NOMO-1 (cell line): ENCODE measurements at regions not wholly inside any gene's neighbourhood (a gene's known extent, or its start where the extent isn't known, plus 50 kb on each side); places are given as distances from the start of the nearest gene placed in this dataset.
"Not testable (repeated sequence)": the region's sequence is repeated elsewhere in the genome, so short reads cannot be mapped to it uniquely, and the experiment has no call there.

ENCODE experiments used
- DNase-seq, 2 experiments: peaks; one replicate each; lab custom pipeline; 2025; ENCODE audit not compliant: unreplicated experiment in 2 of 2; lab: John Stamatoyannopoulos, UW

- no peak for DNase-seq
These were observed 563.9 kb downstream of the TFAP2A start for GRCh38 chr6:9851006-9851405.

GRCh38 chr6:9848094-9848493, 566.8 kb downstream of the TFAP2A start:
- no peak for DNase-seq

- no peak for DNase-seq
These were observed 572.8 kb downstream of the TFAP2A start for GRCh38 chr6:9841886-9842725.

- no peak for DNase-seq
These were observed 580.6 kb downstream of the TFAP2A start for GRCh38 chr6:9834233-9834632.

- no peak for DNase-seq
These were observed 583.1 kb downstream of the TFAP2A start for GRCh38 chr6:9831783-9832182.

- no peak for DNase-seq
These were observed 584.1 kb downstream of the TFAP2A start for GRCh38 chr6:9830808-9831207.

- no peak for DNase-seq
These were observed 589.3 kb downstream of the TFAP2A start for GRCh38 chr6:9825526-9825925.

- DNase-seq = not testable (repeated sequence)
These were observed 604.1 kb downstream of the TFAP2A start for GRCh38 chr6:9810727-9811126.

GRCh38 chr6:9810286-9810685, 604.6 kb downstream of the TFAP2A start:
- no peak for DNase-seq

GRCh38 chr6:9806195-9806594, 608.7 kb downstream of the TFAP2A start:
- DNase-seq = peak; percentile 0 to 18

- no peak for DNase-seq
These were observed 613.6 kb downstream of the TFAP2A start for GRCh38 chr6:9801249-9801754.

GRCh38 chr6:9799582-9799981, 615.3 kb downstream of the TFAP2A start:
- peak; percentile 31 to 87 for DNase-seq

- DNase-seq = no peak
These were observed 618.0 kb downstream of the TFAP2A start for GRCh38 chr6:9796827-9797226.

- DNase-seq = no peak
These were observed 619.0 kb downstream of the TFAP2A start for GRCh38 chr6:9795880-9796279.

GRCh38 chr6:9789201-9789600, 625.7 kb downstream of the TFAP2A start:
- DNase-seq = no peak

GRCh38 chr6:9784786-9785185, 630.1 kb downstream of the TFAP2A start:
- no peak for DNase-seq

- no peak for DNase-seq
These were observed 631.3 kb downstream of the TFAP2A start for GRCh38 chr6:9783567-9783966.

- no peak for DNase-seq
These were observed 648.5 kb downstream of the TFAP2A start for GRCh38 chr6:9766240-9766915.

- no peak for DNase-seq
These were observed 653.7 kb downstream of the TFAP2A start for GRCh38 chr6:9761220-9761619.

- DNase-seq = no peak
These were observed 660.4 kb downstream of the TFAP2A start for GRCh38 chr6:9754515-9754914.

- DNase-seq = no peak
These were observed 668.9 kb downstream of the TFAP2A start for GRCh38 chr6:9745966-9746365.

- no peak for DNase-seq
These were observed 669.4 kb downstream of the TFAP2A start for GRCh38 chr6:9745476-9745875.
